ENCODE measurements at regions not wholly inside any gene's neighbourhood (a gene's known extent, or its start where the extent isn't known, plus 50 kb on each side); places are given as distances from the start of the nearest gene placed in this dataset.
"Not testable (repeated sequence)": the region's sequence is repeated elsewhere in the genome, so short reads cannot be mapped to it uniquely, and the experiment has no call there.

DNA sequence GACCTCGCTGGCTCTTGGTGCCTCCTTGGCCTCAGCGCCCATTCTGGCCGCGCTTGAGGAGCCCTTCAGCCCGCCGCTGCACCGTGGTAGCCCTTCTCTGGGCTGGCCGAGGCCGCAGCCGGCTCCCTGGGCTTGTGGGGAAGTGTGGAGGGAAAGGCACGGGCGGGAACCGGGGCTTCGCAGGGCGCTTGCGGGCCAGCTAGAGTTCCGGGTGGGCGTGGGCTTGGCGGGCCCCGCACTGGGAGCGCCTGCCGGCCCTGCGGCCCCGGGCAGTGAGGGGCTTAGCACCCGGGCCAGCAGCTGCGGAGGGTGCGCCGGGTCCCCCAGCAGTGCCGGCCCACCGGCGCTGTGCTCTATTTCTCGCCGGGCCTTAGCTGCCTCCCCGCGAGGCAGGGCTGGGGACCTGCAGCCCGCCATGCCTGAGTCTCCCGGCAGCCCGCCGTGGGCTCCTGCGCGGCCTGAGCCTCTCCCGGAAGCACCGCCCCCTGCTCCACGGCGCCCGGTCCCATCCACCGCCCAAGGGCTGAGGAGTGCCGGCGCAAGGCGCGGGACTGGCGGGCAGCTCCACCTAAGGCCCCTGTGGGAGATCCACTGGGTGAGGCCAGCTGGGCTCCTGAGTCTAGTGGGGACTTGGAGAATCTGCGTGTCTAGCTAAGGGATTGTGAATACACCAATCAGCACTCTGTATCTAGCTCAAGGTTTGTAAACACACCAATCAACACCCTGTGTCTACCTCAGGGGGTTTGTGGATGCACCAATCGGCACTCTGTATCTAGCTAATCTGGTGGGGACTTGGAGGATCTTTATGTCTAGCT lies 141.1 kb downstream of the SLCO4C1 start:
- not testable (repeated sequence) for H3K27me3 ChIP-seq (ENCODE audit: insufficient read depth, low read depth, low read length); H2AFZ ChIP-seq (ENCODE audit: low read depth, low read length); H3K4me2 ChIP-seq (ENCODE audit: low read length); H3F3A ChIP-seq (ENCODE audit: insufficient read depth, low read length, poor library complexity, severe bottlenecking); H3K9me2 ChIP-seq (ENCODE audit: insufficient read depth, low read length); H3K27ac ChIP-seq (ENCODE audit: low read length); H3K4me3 ChIP-seq (ENCODE audit: low read length); H3K9me3 ChIP-seq (ENCODE audit: low read length); H3K79me2 ChIP-seq (replicated peaks; ENCODE audit: insufficient read depth, low read length); H3K36me3 ChIP-seq (ENCODE audit: insufficient read depth, low read length); H4K20me1 ChIP-seq (ENCODE audit: insufficient read depth); H3K9ac ChIP-seq (ENCODE audit: low read length)

DNA sequence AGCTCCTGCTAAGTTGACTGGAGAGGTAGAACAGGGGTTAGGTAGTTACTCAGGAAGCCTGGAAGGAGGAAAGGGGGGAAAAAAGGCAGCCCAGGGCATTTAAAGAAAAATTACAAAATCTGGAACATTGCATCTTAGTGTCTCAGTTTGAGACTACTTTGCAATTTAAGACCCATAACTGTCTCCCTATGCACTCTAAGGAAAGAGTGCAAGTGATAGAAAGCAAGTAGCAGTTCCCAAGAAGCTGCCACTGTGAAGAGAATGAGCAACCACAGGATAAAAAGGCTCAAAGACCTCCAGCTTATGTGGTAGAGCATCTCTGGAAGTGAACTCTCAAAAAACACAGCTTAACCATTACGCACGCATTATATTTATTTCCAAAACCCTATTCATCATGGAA lies 141.8 kb downstream of the SLCO4C1 start:
- Histone ChIP-seq H3K4me3 (ENCODE audit: low read length) (no peak overlapping the region), H4K20me1 (ENCODE audit: insufficient read depth) (no peaks in the 10 kb centered on the region), H3K27ac (ENCODE audit: low read length) (no peak overlapping the region), H3K9ac (ENCODE audit: low read length) (no peak overlapping the region), H3K27me3 (ENCODE audit: insufficient read depth, low read depth, low read length) (no peaks in the 10 kb centered on the region), H2AFZ (ENCODE audit: low read depth, low read length) (no peak overlapping the region), H3F3A (ENCODE audit: insufficient read depth, low read length, poor library complexity, severe bottlenecking) (no peaks in the 10 kb centered on the region), H3K79me2 (replicated peaks; ENCODE audit: insufficient read depth, low read length) (no peaks in the 10 kb centered on the region), H3K9me3 (ENCODE audit: low read length) (no peaks in the 10 kb centered on the region), H3K9me2 (ENCODE audit: insufficient read depth, low read length) (no peaks in the 10 kb centered on the region), H3K4me2 (ENCODE audit: low read length) (no peak overlapping the region), H3K36me3 (ENCODE audit: insufficient read depth, low read length) (no peaks in the 10 kb centered on the region)
- no peak for TF ChIP-seq MXI1 (conservative IDR thresholded peaks at IDR 0.05; ENCODE audit: poor library complexity, severe bottlenecking)
- no peak for TF ChIP-seq RAD21 (conservative IDR thresholded peaks at IDR 0.05)
- TF ChIP-seq, protein P1, sequence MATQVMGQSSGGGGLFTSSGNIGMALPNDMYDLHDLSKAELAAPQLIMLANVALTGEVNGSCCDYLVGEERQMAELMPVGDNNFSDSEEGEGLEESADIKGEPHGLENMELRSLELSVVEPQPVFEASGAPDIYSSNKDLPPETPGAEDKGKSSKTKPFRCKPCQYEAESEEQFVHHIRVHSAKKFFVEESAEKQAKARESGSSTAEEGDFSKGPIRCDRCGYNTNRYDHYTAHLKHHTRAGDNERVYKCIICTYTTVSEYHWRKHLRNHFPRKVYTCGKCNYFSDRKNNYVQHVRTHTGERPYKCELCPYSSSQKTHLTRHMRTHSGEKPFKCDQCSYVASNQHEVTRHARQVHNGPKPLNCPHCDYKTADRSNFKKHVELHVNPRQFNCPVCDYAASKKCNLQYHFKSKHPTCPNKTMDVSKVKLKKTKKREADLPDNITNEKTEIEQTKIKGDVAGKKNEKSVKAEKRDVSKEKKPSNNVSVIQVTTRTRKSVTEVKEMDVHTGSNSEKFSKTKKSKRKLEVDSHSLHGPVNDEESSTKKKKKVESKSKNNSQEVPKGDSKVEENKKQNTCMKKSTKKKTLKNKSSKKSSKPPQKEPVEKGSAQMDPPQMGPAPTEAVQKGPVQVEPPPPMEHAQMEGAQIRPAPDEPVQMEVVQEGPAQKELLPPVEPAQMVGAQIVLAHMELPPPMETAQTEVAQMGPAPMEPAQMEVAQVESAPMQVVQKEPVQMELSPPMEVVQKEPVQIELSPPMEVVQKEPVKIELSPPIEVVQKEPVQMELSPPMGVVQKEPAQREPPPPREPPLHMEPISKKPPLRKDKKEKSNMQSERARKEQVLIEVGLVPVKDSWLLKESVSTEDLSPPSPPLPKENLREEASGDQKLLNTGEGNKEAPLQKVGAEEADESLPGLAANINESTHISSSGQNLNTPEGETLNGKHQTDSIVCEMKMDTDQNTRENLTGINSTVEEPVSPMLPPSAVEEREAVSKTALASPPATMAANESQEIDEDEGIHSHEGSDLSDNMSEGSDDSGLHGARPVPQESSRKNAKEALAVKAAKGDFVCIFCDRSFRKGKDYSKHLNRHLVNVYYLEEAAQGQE (IDR thresholded peaks at IDR 0.05; ENCODE audit: borderline replicate concordance) = no peak
- TF ChIP-seq EZH2 (IDR thresholded peaks at IDR 0.05; ENCODE audit: borderline replicate concordance, insufficient read depth, low read length, poor library complexity, severe bottlenecking) = no peak
- no peak for TF ChIP-seq SMC3 (conservative IDR thresholded peaks at IDR 0.05; ENCODE audit: poor library complexity)
- no peak for TF ChIP-seq EP300 (conservative IDR thresholded peaks at IDR 0.05; ENCODE audit: poor library complexity, severe bottlenecking)
- no peak for TF ChIP-seq TAF1 (IDR thresholded peaks at IDR 0.05; ENCODE audit: low read depth)
- TF ChIP-seq POLR2AphosphoS5 (IDR thresholded peaks at IDR 0.05) = no peak
- TF ChIP-seq, protein P2, sequence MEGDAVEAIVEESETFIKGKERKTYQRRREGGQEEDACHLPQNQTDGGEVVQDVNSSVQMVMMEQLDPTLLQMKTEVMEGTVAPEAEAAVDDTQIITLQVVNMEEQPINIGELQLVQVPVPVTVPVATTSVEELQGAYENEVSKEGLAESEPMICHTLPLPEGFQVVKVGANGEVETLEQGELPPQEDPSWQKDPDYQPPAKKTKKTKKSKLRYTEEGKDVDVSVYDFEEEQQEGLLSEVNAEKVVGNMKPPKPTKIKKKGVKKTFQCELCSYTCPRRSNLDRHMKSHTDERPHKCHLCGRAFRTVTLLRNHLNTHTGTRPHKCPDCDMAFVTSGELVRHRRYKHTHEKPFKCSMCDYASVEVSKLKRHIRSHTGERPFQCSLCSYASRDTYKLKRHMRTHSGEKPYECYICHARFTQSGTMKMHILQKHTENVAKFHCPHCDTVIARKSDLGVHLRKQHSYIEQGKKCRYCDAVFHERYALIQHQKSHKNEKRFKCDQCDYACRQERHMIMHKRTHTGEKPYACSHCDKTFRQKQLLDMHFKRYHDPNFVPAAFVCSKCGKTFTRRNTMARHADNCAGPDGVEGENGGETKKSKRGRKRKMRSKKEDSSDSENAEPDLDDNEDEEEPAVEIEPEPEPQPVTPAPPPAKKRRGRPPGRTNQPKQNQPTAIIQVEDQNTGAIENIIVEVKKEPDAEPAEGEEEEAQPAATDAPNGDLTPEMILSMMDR (IDR thresholded peaks at IDR 0.05; ENCODE audit: poor library complexity, severe bottlenecking) = no peak
